Endothelial cell of umbilical vein (primary cell): ENCODE measurements at regions not wholly inside any gene's neighbourhood (a gene's known extent, or its start where the extent isn't known, plus 50 kb on each side); places are given as distances from the start of the nearest gene placed in this dataset.

Experiments
- EZH2 ChIP-seq: IDR thresholded peaks from 2 replicates; pipeline ENCODE4 v1.6.1; 2012; ENCODE audit warnings: borderline replicate concordance, low read depth, mild to moderate bottlenecking, moderate library complexity, low read length, inconsistent platforms; ENCODE audit not compliant: severe bottlenecking
- MAX ChIP-seq: IDR thresholded peaks from 2 replicates; pipeline ENCODE4 v1.6.1; 2011; ENCODE audit not compliant: insufficient read depth, insufficient read length
- POLR2AphosphoS5 ChIP-seq: IDR thresholded peaks from 2 replicates; pipeline ENCODE4 v1.6.1; 2012; ENCODE audit warnings: low read depth, mild to moderate bottlenecking, control low read depth, low read length, moderate library complexity; ENCODE audit not compliant: insufficient read depth
- TF ChIP-seq, protein P1 (sequence below), 2 donors: IDR thresholded peaks; 1 replicate in 1 of 2; 2 replicates in 1 of 2; pipeline ENCODE4 v1.5.1; 2011; ENCODE audit warnings: low read length in 2 of 2, mild to moderate bottlenecking in 2 of 2, moderate library complexity in 2 of 2, control low read depth in 1 of 2, inconsistent platforms in 1 of 2, low read depth in 1 of 2; ENCODE audit not compliant: insufficient read depth in 1 of 2; ENCODE audit errors: extremely low read depth in 1 of 2

DNA sequence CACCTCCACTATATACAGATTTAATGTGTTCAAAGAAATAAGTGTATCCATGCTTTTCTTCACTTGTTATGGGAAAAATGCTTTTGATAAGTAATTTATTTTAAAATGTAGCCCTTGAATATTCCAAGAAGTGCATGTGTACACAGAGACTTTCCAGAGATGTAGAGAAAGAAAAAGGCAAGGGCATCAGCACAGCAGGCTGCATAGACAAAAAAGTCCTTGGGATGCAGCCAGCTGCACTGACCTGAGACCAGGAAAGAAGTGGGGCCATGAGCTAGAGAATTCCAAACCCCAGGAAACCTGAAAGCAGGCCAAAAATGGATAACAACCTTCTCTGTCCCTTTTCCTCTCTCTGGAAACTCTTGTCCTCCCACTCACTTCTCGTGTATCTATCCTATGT, 51.6 kb upstream of the PRDM8 start:
- TF ChIP-seq, protein P1, sequence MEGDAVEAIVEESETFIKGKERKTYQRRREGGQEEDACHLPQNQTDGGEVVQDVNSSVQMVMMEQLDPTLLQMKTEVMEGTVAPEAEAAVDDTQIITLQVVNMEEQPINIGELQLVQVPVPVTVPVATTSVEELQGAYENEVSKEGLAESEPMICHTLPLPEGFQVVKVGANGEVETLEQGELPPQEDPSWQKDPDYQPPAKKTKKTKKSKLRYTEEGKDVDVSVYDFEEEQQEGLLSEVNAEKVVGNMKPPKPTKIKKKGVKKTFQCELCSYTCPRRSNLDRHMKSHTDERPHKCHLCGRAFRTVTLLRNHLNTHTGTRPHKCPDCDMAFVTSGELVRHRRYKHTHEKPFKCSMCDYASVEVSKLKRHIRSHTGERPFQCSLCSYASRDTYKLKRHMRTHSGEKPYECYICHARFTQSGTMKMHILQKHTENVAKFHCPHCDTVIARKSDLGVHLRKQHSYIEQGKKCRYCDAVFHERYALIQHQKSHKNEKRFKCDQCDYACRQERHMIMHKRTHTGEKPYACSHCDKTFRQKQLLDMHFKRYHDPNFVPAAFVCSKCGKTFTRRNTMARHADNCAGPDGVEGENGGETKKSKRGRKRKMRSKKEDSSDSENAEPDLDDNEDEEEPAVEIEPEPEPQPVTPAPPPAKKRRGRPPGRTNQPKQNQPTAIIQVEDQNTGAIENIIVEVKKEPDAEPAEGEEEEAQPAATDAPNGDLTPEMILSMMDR (IDR thresholded peaks at IDR 0.05; ENCODE audit: extremely low read depth in 1 of 2, insufficient read depth in 1 of 2, low read depth in 1 of 2, low read length in 2 of 2) = no peak
- no peak for TF ChIP-seq EZH2
- TF ChIP-seq MAX = no peak
- no peak for TF ChIP-seq POLR2AphosphoS5
